LoVo (cell line): ENCODE measurements at regions not wholly inside any gene's neighbourhood (a gene's known extent, or its start where the extent isn't known, plus 50 kb on each side); places are given as distances from the start of the nearest gene placed in this dataset.

Experiments
- DNase-seq: peaks from one replicate; pipeline ENCODE4 v3.0.0-alpha.2; 2016; ENCODE audit warnings: low spot score

DNA sequence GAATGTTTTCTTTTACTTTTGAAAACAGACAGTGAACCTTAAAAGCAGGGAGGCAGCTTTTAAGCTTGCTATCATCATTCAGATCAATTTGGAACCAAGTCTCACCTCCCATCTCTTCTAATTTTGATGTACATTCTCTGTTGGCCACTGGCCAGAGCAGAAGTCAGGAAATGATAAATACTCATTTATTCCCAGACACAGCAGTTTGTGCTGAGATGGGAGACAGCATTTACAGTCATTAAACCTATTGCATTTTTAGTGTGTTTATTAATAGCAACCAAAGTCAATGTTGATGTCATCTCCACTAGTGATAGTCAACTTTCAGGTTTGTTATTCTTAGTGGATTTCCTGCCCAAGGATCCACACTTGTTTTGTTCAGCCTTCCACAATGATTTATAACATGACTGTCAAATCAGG, 320.0 kb upstream of the ATP2B1 start:
- no peak for DNase-seq

DNA sequence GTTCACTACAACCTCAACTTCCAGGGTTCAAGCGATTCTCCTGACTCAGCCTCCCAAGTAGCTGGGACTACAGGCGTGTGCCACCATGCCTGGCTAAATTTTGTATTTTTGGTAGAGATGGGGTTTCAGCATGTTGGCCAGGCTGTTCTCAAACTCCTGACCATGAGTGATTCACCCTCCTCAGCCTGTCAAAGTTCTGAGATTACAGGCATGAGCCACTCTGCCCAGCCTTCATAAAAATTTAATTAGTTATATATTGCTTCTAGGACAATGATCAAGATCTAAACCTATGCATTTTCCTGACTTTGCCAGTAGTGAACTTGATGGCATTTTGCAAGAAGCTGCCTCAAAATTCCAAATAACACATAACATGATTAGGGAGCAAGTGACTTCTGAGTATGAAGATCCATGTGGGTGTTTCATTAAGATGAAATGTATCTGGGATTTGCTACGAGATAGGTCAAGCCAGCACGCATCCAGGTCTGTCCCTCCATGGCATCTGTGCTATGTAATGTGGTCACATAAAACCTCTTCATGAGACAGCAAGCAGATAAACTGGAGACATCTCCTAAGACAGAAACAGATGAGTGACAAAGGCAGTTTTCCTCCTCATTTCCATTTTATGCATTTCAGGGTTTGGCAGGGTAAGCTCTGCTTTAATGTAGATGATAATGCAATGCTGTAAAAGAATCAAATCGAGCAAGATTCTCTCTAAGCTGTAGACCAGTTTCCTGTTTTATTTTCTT, 319.4 kb upstream of the ATP2B1 start:
- DNase-seq = no peak

DNA sequence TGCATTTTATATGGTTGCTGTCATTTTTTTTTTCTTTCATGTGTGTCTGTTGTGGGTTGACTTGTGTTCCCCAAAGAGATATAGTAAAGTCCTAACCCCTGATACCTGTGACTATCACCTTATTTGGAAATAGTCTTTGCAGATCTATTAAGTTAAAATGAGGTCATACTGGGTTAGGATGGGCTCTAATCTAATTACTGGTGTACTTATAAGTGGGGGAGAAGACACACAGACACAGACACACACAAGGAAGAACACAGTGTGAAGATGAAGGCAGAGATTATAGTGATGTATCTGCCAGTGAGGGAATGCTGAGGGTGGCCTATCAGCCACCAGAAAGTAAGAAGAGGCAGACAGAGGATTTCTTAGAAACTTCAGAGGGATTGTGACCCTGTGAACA, 318.4 kb upstream of the ATP2B1 start:
- no peak for DNase-seq

DNA sequence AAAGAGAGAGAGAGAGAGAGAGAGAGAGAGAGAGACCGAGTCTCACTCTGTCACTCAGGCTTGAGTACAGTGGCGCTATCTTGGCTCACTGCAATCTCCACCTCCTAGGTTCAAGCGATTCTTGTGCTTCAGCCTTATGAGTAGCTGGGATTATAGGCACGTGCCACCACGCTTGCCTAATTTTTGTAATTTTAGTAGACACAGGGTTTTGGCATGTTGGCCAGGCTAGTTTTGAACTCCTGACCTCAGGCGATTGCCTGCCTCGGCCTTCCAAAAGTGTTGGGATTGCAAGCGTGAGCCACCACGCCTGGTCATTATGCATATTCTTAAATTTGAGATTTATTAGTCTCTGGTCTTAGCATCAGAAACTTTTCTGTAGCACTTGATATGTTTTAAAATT, 317.9 kb upstream of the ATP2B1 start:
- no peak for DNase-seq

DNA sequence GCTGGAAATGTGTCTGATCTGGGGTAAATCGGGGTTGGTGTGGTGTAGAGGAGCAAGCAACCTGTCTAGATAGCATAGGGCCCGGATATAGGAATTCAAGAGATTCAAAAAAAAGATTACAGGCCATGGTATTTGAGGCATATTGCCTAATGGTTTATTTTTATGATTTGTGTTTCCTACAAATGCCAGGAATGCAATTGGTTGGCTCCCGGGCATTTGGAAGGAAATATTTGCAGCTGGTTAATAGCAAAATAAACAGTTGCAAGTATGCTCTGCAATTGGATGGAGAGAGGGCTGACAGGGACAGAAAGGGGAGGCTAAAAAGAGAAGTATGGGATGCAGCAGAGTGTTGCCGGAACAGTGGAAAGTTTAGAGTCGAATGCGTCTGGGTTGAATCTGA, 315.6 kb upstream of the ATP2B1 start:
- DNase-seq = no peak

DNA sequence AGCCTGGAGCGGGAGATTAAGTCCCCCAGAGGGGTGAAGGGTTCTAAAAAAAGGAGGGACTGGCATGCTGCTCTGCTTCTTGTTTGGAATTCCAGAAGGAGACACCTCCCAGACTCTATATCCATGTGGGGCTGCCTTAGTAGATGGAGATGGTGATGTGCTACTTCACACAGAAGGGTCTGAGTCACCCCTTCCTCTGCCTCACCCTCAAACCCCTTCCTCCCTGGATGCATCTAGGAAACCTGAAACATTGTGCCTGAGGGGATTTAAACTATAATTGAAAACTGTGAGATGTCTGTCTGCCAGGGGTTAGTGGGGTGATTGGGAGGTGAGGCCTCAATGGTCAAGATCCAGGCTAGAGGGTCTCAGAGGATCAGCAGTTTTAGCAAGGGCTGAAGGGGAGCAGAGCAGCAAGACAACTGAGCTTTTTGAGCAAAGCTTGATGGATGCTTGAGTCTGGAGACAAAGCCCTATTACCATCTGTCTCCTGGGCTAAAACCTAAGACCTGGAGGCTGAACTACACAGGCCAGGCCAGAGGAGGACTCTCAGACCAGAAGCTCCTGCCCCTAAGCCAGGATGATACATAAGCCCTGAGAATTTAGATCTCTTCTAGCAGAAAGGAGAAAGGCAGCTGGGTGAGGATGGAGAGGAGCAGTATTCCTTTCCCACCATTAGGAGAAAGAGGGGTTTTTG, 314.7 kb upstream of the ATP2B1 start:
- DNase-seq = no peak

DNA sequence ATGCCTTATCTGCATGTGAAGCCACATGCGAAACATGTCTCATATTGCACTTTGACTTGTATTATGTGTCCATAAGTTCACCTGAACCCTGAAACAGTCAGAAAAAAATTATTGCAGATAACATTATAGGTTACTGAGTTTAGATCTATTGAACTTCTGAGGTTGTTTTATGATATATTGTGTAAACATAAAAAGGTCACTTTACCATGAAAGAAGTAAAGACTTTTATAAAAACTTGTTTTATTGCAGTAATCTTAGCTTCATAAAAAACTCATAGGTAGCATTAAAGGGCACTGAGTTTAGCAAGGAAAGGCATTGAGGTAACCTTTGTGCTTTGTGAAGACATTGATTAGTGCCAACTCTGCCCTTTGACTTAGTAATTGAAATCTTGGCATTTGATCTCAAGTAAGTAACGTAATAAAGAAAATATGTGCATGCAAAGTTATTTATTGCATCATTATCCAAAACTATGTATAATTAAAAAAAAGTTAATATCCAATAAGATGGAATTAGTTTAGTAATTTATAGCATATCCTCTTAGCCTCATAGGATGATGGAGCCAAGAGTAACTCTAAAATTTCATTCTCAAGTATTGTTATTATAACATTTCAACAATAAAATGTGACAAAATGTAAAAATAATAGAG, 313.3 kb upstream of the ATP2B1 start:
- no peak for DNase-seq

DNA sequence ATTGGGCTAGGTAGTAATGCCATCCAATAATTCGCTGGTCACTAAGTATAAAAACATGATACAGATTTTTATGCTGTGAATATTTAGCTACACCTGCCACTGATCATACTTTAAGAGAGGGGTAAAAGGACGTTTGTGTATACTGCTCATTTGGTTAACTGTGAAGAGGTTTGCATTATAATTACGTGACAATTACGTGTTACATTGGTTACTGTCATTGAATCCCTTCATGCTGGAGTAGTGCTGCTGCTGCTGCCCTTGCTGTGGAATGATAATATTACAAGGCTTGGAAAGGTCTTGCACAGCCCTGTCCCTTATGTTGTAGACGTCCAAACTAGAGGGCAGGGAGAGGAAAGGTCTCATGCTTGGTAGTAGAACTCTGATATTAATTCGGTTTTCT, 312.2 kb upstream of the ATP2B1 start:
- DNase-seq = no peak

DNA sequence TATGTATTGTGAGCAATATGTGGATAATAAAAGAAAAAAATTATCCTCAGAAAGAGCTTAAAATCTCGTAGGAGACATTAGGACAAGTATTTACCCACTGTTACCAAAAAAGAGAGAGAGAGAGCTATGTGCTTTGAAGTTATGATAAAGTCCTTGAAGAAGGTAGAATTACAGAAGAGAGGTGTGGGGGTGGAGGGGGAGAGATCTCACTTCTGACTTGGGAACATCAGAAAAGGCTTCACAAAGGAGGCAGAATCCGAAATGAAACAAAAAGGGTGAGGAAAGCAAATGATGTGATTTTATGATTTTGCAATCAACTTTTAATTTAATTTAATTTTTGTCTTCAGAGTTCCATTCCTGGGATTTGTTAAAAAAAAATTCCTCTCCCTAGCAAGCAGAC, 311.8 kb upstream of the ATP2B1 start:
- DNase-seq = no peak

DNA sequence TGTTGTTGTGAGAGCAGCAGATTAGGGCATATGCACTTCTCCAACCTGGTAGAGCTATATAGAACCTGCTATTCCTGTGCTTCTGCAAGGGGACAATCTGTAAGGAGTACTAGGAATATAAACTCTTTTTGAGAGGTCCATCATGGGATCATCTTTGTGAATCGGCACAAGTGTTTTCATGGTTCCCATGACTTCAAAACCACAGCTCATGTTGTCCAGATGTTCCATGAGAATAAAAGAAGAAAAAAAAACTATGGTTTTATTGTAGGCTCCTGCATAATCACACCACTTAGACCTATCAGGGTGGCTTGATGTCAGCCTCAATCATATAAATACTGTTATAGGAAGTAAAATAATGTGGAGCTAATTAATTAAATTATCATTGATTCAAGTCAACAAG, 311.4 kb upstream of the ATP2B1 start:
- no peak for DNase-seq

DNA sequence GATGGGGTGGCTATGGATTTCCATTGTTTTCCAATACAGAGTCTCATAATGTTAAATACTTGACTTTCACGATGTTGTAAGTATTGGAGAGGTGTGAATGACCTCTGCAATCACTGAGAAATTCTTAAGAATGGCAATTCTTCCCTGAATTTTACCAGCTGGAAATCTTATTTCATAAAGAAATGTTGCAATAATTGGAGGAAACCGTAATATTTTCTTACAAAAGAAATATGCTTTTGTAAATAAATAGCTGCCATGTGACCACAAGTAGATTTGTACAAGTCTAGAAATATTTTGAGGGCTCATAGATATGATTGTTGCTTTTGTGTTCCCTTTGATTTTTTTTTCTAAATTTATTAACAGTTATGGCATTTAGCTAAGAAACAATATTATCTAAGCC, 308.7 kb upstream of the ATP2B1 start:
- DNase-seq = no peak

DNA sequence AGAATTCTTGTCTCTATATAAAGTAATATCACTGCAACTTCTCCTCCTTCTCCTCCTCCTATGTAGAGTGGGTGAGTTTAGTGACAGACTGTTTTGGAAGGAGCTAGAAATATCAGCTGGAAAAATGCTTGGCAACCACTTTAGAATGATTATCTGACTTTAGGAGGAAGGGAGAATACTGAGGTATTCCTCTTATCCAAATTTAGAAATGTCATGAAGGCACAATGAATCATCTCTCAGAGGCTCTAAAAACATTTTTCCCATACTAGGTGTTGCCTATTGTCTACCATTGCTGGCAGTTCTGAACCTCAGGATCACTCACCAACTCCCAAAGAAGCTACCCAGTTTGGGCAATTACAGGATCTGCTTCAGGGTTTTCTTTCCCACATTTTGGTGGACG, 306.6 kb upstream of the ATP2B1 start:
- DNase-seq = no peak

DNA sequence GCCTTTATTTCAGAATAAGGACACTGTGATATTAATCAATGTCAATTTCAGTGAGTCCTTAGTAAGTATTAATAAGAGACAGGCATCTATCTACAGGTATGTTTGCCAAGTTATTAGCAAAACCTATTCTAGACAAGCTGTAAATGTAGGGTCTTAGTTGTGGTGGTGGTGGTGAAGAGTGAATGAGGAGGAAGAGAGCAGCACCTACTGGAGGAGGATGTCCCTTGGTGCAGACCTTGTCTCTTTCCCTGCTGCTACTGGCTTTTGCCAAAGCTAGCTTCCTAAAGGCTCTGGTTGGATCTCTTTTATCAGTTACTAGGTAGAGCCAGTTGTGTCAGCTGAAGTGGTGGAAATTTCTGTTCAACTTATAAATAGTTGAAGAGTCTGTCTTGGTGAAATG, 304.8 kb upstream of the ATP2B1 start:
- no peak for DNase-seq

DNA sequence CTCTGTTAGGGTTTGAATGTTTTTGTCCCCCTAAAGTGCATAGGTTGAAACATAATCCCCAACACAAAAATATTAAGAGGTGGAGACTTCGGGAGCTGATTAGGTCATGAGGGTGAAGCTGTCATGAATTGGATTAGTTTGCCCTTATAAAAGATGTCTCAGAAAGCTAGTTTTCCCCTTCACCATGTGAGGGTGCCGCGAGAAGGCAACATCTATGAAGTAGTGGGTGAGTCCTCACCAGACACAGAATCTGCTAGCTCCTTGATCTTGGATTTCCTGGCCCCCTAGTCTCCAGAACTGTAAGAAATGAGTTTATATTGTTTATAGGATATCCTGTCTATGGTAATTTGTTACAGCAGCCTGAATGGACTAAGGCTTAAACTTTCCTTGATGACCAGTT, 301.5 kb upstream of the ATP2B1 start:
- no peak for DNase-seq

DNA sequence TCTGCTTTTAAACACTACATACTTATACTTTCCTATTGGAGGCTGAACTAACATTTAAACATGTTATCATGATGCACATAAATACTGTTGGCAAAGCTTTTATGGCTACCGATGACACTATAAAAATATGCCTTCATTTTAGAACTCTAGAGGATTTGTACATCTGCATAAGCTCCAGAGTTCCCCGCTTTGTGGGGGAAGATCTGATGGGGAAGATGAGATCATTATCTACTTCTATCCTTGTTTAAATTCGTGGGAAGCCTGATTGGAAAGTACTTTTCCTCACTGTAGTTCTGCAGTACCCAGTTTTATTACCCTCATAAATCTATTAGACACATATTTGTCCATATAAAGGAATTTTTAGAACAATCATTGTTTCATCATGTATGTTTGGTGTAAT, 299.6 kb upstream of the ATP2B1 start:
- no peak for DNase-seq

DNA sequence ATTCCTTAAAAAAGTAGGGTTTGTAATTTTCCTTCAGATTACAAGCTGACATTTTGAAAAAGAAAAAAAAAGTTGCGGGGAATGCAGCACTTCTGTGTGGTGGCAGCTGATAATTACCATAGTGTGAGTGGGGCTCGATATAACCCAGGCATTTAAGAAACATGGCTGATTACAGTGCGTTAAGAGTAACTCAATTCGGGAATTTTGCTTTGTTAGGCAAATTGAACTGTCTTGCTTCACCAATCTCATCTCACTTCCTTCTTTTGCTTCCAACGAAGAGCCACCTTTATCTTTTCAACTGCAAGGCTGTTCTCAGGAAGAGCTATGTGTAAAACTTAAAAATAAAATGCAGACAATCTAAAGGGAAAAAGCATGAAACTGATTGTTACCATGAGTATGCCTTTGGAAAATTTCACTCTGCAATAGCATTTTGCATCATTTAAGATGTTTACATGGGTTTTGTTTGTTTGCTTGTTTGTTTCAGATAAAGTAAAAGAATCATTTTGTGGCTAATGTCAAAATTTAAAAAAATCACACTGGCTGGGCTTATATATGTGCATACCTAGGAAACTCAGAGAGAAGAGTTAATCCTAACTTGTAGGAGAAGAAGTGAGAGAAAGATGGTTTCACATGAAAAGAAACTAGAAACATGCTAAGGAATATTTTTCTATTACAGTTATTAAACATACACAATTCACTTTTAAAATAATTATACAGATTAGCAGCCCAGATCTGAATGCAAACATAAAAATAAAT, 295.9 kb upstream of the ATP2B1 start:
- DNase-seq = no peak

DNA sequence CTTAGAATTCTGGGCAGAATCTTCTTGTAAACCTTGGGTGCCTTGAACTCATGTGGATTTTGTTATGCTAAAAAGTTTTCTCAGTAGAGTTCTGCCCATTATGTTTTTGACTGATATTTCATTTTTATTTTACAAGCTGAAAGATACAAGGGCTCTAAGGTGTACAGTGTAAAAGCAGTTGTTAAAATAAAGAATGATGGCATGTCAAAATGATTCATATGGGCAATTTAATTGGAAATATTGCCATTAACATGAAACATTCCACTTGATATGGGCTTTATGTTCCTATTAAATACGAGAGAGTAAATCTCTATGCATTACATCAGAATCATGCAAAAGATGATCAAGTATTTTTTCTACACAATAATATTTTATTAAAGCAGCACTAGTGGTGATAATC, 295.1 kb upstream of the ATP2B1 start:
- no peak for DNase-seq

DNA sequence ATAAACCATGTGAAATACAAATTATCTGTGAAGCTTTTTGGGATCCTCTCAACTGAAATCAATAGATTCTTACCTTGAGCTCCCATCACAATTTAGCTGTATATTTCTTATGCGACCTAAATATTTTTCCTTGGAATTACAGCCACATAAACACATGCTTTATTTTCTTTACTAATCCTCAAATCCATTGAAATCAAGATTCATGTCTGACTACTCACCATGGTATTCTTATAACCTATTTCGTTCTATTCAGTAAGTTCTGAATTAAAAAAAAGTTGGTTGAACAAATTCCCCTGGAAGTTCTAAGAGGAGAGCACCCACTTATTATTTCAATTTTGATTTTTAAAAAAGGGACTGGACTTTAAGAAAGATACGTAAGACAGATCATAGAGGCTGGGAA, 292.1 kb upstream of the ATP2B1 start:
- DNase-seq = no peak

DNA sequence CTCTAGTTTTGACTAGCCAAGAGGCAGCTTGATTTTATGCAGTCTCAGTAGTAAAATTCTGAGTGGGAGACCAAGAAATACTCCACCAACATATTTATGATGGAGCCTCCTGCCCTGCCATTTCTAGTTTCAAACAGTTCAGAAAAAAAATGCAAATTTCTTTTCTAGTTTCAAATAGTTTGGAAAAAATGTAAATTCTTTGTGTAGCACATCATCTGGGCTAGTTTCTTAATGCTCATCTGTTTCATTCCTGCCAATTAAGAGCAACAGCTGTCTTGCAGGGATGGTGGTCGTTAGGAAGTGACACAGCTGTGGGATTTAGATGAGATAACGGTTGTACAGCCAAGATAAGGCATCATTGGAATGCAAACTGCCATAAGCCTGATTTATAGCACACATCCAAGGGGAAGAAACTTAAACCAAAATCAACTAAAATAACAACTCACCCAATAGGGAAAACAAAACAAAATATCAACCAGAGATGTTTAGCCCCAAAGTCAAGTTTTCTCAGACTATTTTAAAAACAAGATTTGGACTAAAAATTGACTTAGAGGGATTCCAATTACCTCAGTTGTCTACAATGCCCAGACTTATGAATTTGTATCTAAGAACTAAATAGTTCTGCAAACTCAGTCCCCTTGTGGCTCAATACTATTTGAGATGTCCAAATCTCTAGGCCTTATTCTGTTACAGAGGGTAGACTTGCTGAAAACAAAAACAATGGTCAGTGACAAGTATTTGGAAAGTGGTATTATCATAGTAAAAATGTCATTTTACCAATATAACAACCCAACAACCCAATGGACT, 291.3 kb upstream of the ATP2B1 start:
- DNase-seq = no peak

DNA sequence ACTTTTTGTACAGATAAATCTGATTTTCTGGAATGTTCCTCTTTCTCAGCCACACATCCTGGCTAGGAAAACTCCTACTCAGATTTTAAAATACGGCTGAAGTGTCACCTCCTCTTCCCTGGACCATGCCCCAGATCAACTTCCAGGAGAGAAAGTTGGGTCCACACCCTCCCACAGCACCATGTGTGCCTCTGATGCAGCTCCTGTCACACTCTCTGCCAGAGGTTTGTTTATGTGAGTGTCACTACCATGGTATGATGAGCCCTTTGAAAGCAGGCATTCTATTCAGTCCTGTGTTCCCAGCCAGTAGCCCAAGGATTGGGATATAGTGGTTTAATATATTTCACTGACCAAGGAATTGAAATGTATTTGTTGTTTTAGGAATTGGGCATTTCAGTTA, 287.2 kb upstream of the ATP2B1 start:
- no peak for DNase-seq

DNA sequence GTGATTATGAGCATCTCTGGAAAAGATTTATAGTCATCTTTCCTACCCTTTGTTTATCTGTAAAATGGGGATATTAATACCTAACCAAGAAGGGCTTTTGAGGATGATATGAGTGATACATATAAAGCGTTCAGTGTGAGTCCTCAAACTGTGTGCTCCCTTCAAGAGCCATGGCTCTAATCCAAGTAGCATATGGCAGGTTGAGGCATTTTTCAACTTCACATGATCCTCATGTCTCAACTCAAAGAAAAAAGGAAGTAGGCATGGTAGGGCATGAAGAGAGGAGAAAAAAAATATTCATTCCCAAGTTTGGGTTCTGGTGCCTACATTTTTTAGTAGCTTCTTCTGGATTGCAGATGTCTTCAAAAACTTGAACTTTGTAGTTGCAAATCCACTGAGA, 286.3 kb upstream of the ATP2B1 start:
- DNase-seq = no peak

DNA sequence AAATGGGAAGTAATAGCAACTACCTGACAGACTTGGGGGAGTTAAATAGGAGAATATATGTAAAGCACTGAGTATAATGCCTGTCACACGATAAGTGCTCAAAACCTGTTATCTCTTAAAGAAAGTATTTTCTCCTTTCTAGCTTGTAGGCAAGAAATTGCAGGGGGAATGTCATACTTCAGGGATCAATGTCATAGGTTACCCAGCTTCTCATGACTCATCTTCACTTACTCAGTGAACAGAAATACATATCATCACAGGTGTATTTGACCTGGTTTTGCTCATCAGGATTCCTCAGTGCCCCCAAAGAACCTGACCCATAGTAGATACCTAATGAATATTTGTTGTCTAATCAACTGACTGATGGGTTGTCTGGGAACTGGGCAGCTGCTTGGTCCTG, 285.0 kb upstream of the ATP2B1 start:
- DNase-seq = no peak
